ENCODE measurements at regions not wholly inside any gene's neighbourhood (a gene's known extent, or its start where the extent isn't known, plus 50 kb on each side); places are given as distances from the start of the nearest gene placed in this dataset.
"Not testable (repeated sequence)": the region's sequence is repeated elsewhere in the genome, so short reads cannot be mapped to it uniquely, and the experiment has no call there.

- ChIA-PET CTCF (ENCODE audit: partially characterized antibody) (no interaction called here), POLR2A (ENCODE audit: partially characterized antibody) (no interaction called here)
- DNase-seq = no peak
- intact Hi-C loops (cut with micrococcal nuclease) = no loop called here
- Mint-ChIP-seq H3K4me3 (no peak overlapping the region), H3K4me1 (no peaks in the 10 kb centered on the region), H3K27me3 (peaks cover 5 to 15% of the 10 kb centered on the region in 2 donors), H3K27ac (no peak overlapping the region), H3K36me3 (no peaks in the 10 kb centered on the region), H3K9me3 (peaks cover 0 to 3% (median 0%) of the 10 kb centered on the region in 8 donors)
- no peaks in the 10 kb centered on the region for H3K27me3 ChIP-seq (ENCODE audit: insufficient read depth, low read length)
- H3K36me3 ChIP-seq (ENCODE audit: insufficient read depth, low read length) = no peaks in the 10 kb centered on the region
- no peak overlapping the region for H3K27ac ChIP-seq (ENCODE audit: low read depth, low read length)
- no peaks in the 10 kb centered on the region for H3K4me1 ChIP-seq (ENCODE audit: insufficient read depth, low read length)
- no peaks in the 10 kb centered on the region for H3K9me3 ChIP-seq (ENCODE audit: control insufficient read depth in 1 of 2, low read length in 2 of 2)
- H3K4me3 ChIP-seq (ENCODE audit: low read length in 2 of 2) = no peak overlapping the region
Observed at GRCh38 chr11:70597006-70597555, 198.8 kb downstream of the CTTN start.

GRCh38 chr11:70597751-70598625, 199.7 kb downstream of the CTTN start:
- POLR2A ChIA-PET (ENCODE audit: partially characterized antibody) = no interaction called here
- intact Hi-C loops (cut with micrococcal nuclease) = no loop called here
- peaks cover 5 to 15% of the 10 kb centered on the region in 2 donors for H3K27me3 Mint-ChIP-seq

DNA sequence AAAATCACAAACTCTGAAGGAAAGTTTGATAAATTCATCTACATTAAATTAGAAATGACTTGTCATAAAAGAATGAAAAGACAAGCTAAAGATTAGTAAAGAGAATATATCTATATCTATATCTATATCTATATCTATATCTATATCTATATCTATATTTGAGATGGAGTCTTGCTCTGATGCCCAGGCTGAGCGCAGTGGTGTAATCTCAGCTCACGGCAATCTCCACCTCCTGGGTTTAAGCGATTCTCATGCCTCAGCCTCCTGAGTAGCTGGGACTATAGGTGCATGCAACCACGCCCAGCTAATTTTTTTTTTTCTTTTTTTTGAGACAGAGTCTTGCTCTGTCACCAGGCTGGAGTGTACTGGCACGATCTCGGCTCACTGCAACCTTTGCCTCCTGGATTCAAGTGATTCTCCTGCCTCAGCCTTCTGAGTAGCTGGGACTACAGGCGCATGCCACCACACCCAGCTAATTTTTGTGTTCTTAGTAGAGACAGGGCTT, 202.6 kb downstream of the CTTN start:
- H3K27me3 ChIP-seq (ENCODE audit: insufficient read depth, low read length) = not testable (repeated sequence)

More at GRCh38 chr11:70597751-70598625, 199.7 kb downstream of the CTTN start:
- Mint-ChIP-seq H3K36me3 (no peaks in the 10 kb centered on the region), H3K27ac (peak overlapping the region in 1 of 7 donors; percentile 3), H3K4me3 (no peak overlapping the region), H3K9me3 (peaks cover 0 to 3% (median 0%) of the 10 kb centered on the region in 8 donors), H3K4me1 (no peaks in the 10 kb centered on the region)
- DNase-seq = no peak
- no peak overlapping the region for H3K4me3 ChIP-seq (ENCODE audit: low read length in 2 of 2)
- CTCF ChIA-PET (ENCODE audit: partially characterized antibody) = no interaction called here
- no peak overlapping the region for H3K27ac ChIP-seq (ENCODE audit: low read depth, low read length)
- no peaks in the 10 kb centered on the region for H3K27me3 ChIP-seq (ENCODE audit: insufficient read depth, low read length)
- H3K9me3 ChIP-seq (ENCODE audit: control insufficient read depth in 1 of 2, low read length in 2 of 2) = no peaks in the 10 kb centered on the region
- H3K4me1 ChIP-seq (ENCODE audit: insufficient read depth, low read length) = no peaks in the 10 kb centered on the region
- H3K36me3 ChIP-seq (ENCODE audit: insufficient read depth, low read length) = no peaks in the 10 kb centered on the region

DNA sequence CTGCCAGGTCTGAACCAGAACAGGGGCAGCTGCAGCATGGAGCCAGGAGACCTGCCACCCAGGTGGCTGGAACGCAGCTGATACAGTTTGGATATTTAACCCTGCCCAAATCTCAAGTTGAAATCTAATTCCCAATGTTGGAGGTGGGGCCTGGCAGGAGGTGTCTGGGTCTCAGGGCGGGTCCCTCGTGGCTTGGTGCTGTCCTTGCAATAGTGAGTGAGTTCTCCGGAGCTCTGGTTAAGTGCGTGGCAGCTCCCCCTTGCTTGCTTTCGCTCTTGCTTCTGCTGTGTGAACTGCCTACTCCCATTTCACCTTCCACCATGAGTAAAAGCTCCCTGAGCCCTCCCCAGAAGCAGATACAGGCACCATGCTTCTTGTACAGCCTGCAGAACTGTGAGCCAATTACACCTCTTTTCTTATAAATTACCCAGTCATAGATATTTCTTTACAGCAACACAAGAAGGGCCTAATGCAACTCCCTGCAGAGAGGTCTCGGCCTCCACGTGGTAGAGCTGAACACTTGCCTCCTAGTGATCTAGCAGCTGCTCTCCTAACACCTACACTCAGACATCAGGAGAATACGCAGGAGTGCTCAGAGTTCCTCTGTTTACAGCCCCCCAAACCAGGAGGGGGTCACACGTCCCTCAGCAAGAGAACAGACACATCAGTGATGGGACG, 203.7 kb downstream of the CTTN start:
- no peak overlapping the region for H3K27ac Mint-ChIP-seq
- POLR2A ChIA-PET (ENCODE audit: partially characterized antibody) = no interaction called here
- CTCF ChIA-PET (ENCODE audit: partially characterized antibody) = no interaction called here

More for the DNA sequence above, 202.6 kb downstream of the CTTN start:
- POLR2A ChIA-PET (ENCODE audit: partially characterized antibody); H3K4me3 ChIP-seq (ENCODE audit: low read length in 2 of 2); H3K36me3 ChIP-seq (ENCODE audit: insufficient read depth, low read length); H3K4me3 Mint-ChIP-seq; H3K4me1 ChIP-seq (ENCODE audit: insufficient read depth, low read length); H3K36me3 Mint-ChIP-seq; H3K27ac ChIP-seq (ENCODE audit: low read depth, low read length); H3K9me3 Mint-ChIP-seq; H3K27me3 Mint-ChIP-seq; H3K27ac Mint-ChIP-seq; H3K9me3 ChIP-seq (ENCODE audit: control insufficient read depth in 1 of 2, low read length in 2 of 2); H3K4me1 Mint-ChIP-seq; intact Hi-C loops (cut with micrococcal nuclease); DNase-seq; CTCF ChIA-PET (ENCODE audit: partially characterized antibody): not testable (repeated sequence)

GRCh38 chr11:70603114-70603755, 204.9 kb downstream of the CTTN start:
- Histone ChIP-seq H3K4me1 (ENCODE audit: insufficient read depth, low read length) (no peaks in the 10 kb centered on the region), H3K27me3 (ENCODE audit: insufficient read depth, low read length) (no peaks in the 10 kb centered on the region), H3K4me3 (ENCODE audit: low read length in 2 of 2) (no peak overlapping the region), H3K36me3 (ENCODE audit: insufficient read depth, low read length) (no peaks in the 10 kb centered on the region), H3K9me3 (ENCODE audit: control insufficient read depth in 1 of 2, low read length in 2 of 2) (no peaks in the 10 kb centered on the region), H3K27ac (ENCODE audit: low read depth, low read length) (no peak overlapping the region)
- H3K9me3 Mint-ChIP-seq = peaks cover 0 to under 1% (median 0%) of the 10 kb centered on the region in 8 donors
- no peaks in the 10 kb centered on the region for H3K36me3 Mint-ChIP-seq
- no peaks in the 10 kb centered on the region for H3K4me1 Mint-ChIP-seq
- H3K27me3 Mint-ChIP-seq = peaks cover 0 to 2% of the 10 kb centered on the region in 2 donors
- ChIA-PET POLR2A (ENCODE audit: partially characterized antibody) (no interaction called here), CTCF (ENCODE audit: partially characterized antibody) (no interaction called here)
- no peak overlapping the region for H3K4me3 Mint-ChIP-seq
- intact Hi-C loops (cut with micrococcal nuclease) = no loop called here
- no peak overlapping the region for H3K27ac Mint-ChIP-seq
- no peak for DNase-seq

More for the DNA sequence above, 203.7 kb downstream of the CTTN start:
- Histone ChIP-seq H3K9me3 (ENCODE audit: control insufficient read depth in 1 of 2, low read length in 2 of 2) (no peaks in the 10 kb centered on the region), H3K36me3 (ENCODE audit: insufficient read depth, low read length) (no peaks in the 10 kb centered on the region), H3K27me3 (ENCODE audit: insufficient read depth, low read length) (no peaks in the 10 kb centered on the region), H3K27ac (ENCODE audit: low read depth, low read length) (no peak overlapping the region), H3K4me1 (ENCODE audit: insufficient read depth, low read length) (no peaks in the 10 kb centered on the region), H3K4me3 (ENCODE audit: low read length in 2 of 2) (no peak overlapping the region)
- no peak overlapping the region for H3K4me3 Mint-ChIP-seq
- no peaks in the 10 kb centered on the region for H3K4me1 Mint-ChIP-seq
- DNase-seq = no peak
- H3K36me3 Mint-ChIP-seq = no peaks in the 10 kb centered on the region
- intact Hi-C loops (cut with micrococcal nuclease) = no loop called here
- peaks cover 0 to 3% (median 0%) of the 10 kb centered on the region in 8 donors for H3K9me3 Mint-ChIP-seq
- H3K27me3 Mint-ChIP-seq = peaks cover 1 to 5% of the 10 kb centered on the region in 2 donors

DNA sequence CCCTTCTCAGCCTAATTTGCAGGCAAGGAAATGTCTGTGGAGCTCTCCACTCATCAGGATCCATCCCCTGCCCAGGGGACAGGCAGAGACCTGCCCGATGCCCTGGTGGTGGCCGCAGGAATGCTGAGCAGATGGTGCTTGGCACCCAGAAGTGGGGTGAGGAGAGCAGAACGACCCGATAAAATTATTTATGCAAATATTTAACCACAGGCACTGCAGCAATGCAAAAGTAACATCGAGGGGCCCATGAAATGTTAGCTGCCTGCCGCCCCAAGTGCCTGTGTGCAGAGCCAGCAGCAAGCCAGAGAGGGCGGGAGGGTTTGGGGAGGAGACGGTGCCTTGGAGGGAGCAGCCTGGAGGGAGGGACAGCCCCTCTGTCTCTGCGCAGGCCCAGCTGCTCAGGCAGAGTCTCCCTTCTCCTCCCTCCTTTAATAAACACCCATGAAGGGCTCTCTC, 205.5 kb downstream of the CTTN start:
- Histone ChIP-seq H3K9me3 (ENCODE audit: control insufficient read depth in 1 of 2, low read length in 2 of 2) (no peaks in the 10 kb centered on the region), H3K4me3 (ENCODE audit: low read length in 2 of 2) (no peak overlapping the region), H3K27me3 (ENCODE audit: insufficient read depth, low read length) (no peaks in the 10 kb centered on the region), H3K4me1 (ENCODE audit: insufficient read depth, low read length) (no peaks in the 10 kb centered on the region), H3K27ac (ENCODE audit: low read depth, low read length) (no peak overlapping the region), H3K36me3 (ENCODE audit: insufficient read depth, low read length) (no peaks in the 10 kb centered on the region)
- no peaks in the 10 kb centered on the region for H3K9me3 Mint-ChIP-seq
- no peak for DNase-seq
- no peak overlapping the region for H3K4me3 Mint-ChIP-seq
- H3K27ac Mint-ChIP-seq = no peak overlapping the region
- POLR2A ChIA-PET (ENCODE audit: partially characterized antibody) = no interaction called here
- CTCF ChIA-PET (ENCODE audit: partially characterized antibody) = no interaction called here
- intact Hi-C loops (cut with micrococcal nuclease) = no loop called here
- no peaks in the 10 kb centered on the region for H3K27me3 Mint-ChIP-seq
- H3K36me3 Mint-ChIP-seq = no peaks in the 10 kb centered on the region
- no peaks in the 10 kb centered on the region for H3K4me1 Mint-ChIP-seq

DNA sequence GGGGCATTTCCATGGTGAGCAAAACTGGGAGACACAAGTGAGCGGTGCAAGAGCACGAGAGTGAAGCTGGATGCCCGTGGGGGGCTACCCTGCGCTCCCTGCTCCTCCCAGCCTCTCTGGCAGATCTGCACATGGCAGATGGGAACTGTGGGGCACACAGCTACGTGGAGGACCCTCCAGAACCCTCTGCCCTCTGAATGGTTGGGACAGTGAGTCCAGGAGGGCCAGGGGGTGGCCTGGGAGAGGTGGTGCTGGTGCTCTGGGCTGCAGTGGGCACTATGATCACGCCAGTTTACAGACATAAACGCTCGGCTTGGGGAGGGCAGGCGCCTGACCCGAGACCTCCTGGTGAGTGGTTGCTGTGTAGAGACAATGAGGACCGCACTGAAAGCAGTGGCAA, 205.9 kb downstream of the CTTN start:
- ChIA-PET POLR2A (ENCODE audit: partially characterized antibody) (no interaction called here), CTCF (ENCODE audit: partially characterized antibody) (no interaction called here)
- Mint-ChIP-seq H3K36me3 (no peaks in the 10 kb centered on the region), H3K27me3 (peaks cover 0 to under 1% of the 10 kb centered on the region in 2 donors), H3K4me3 (no peak overlapping the region), H3K27ac (no peak overlapping the region), H3K9me3 (no peaks in the 10 kb centered on the region), H3K4me1 (no peaks in the 10 kb centered on the region)
- Histone ChIP-seq H3K36me3 (ENCODE audit: insufficient read depth, low read length) (no peaks in the 10 kb centered on the region), H3K4me1 (ENCODE audit: insufficient read depth, low read length) (no peaks in the 10 kb centered on the region), H3K27me3 (ENCODE audit: insufficient read depth, low read length) (no peaks in the 10 kb centered on the region), H3K4me3 (ENCODE audit: low read length in 2 of 2) (no peak overlapping the region), H3K27ac (ENCODE audit: low read depth, low read length) (no peak overlapping the region), H3K9me3 (ENCODE audit: control insufficient read depth in 1 of 2, low read length in 2 of 2) (no peaks in the 10 kb centered on the region)
- DNase-seq = no peak
- intact Hi-C loops (cut with micrococcal nuclease) = no loop called here

Data from CD4-positive, alpha-beta memory T cell (primary cell).